Activated naive CD8-positive, alpha-beta T cell treated with anti-CD3 and anti-CD28 coated beads, Interleukin-2, amount 10 ng/mL, durations not matched to agents 7 days and 5 days (primary cell): ENCODE measurements at regions not wholly inside any gene's neighbourhood (a gene's known extent, or its start where the extent isn't known, plus 50 kb on each side); places are given as distances from the start of the nearest gene placed in this dataset.
A peak's percentile ranks its signal among the peaks of the same experiment; 100 is the strongest.
"Not testable (repeated sequence)": the region's sequence is repeated elsewhere in the genome, so short reads cannot be mapped to it uniquely, and the experiment has no call there.

Experiments
- ATAC-seq: fragments of 150-1000 bp; cut with Tn5 transposase; one replicate; pipeline ENCODE4 v1.10.0; 2021; ENCODE audit warnings: low read depth, moderate library complexity
- POLR2A ChIA-PET: fragments of 350-600 bp; sonication (Branson Sonifier 250); formaldehyde crosslinking; loops from one replicate; lab custom pipeline; 2021; ENCODE audit warnings: antibody characterized with exemption; lab: Charles Lee
- DNase-seq: peaks from one replicate; pipeline ENCODE4 v3.0.0; 2021
- H3K27ac Mint-ChIP-seq: one replicate; pipeline ENCODE4 v1.8.0; 2022; ENCODE audit warnings: mild to moderate bottlenecking, mixed read lengths
- H3K27me3 Mint-ChIP-seq: one replicate; pipeline ENCODE4 v1.8.0; 2022; ENCODE audit warnings: mild to moderate bottlenecking, moderate library complexity, mixed read lengths
- H3K36me3 Mint-ChIP-seq: one replicate; pipeline ENCODE4 v1.8.0; 2021; ENCODE audit warnings: mild to moderate bottlenecking, mixed read lengths
- H3K4me1 Mint-ChIP-seq: one replicate; pipeline ENCODE4 v1.8.0; 2021; ENCODE audit warnings: mixed read lengths
- H3K4me3 Mint-ChIP-seq: one replicate; pipeline ENCODE4 v1.8.0; 2022; ENCODE audit warnings: mild to moderate bottlenecking, moderate library complexity, mixed read lengths
- H3K9me3 Mint-ChIP-seq: one replicate; pipeline ENCODE4 v1.8.0; 2021; ENCODE audit warnings: mixed read lengths

DNA sequence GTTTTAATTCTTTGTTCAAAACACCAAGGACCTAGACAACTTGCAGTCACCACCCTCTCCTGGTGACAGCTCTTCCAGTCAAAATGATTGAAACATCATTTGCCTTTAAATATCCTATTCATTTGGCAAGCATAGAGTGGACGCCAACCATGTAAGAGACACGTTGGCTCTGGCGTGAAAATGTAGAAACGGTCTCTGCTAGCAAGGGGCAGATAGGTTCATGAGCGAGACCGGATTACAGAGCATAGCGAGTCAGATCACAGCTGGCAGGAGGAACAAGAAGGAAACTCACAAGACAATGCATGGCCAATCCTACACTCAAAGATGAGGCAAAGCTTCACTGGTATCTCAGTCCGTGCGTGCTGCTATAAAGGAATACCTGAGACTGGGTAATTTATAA, 759.5 kb downstream of the UQCRFS1 start:
- H3K27me3 Mint-ChIP-seq, result no peaks in the 10 kb centered on the region
- POLR2A ChIA-PET, result no interaction called here
- H3K27ac Mint-ChIP-seq, result no peak overlapping the region
- no peaks in the 10 kb centered on the region for H3K9me3 Mint-ChIP-seq
- no peaks in the 10 kb centered on the region for H3K36me3 Mint-ChIP-seq
- DNase-seq (no peak), ATAC-seq (no peak)
- no peaks in the 10 kb centered on the region for H3K4me1 Mint-ChIP-seq
- no peak overlapping the region for H3K4me3 Mint-ChIP-seq

DNA sequence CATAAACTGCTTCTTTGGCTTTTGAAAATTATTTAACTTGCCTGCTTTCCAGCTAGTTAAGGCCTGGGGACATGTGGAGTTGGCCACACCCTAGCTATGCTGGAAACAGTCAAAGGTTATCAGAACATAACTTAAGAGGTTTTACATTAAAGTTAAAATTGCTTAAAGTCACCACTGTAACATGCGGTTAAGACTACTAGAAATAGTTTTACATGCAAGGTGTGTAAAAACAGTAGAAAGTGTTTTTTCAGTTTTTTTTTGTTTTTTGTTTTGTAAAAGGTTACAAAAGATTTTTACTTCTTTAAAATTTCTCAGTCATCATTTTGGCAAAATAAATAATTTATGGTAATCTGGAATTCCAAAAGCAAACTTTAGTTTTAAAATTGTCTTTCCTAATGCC, 763.1 kb downstream of the UQCRFS1 start:
- Mint-ChIP-seq H3K4me1 (no peaks in the 10 kb centered on the region), H3K36me3 (no peaks in the 10 kb centered on the region), H3K9me3 (no peaks in the 10 kb centered on the region), H3K27ac (no peak overlapping the region), H3K4me3 (no peak overlapping the region), H3K27me3 (no peaks in the 10 kb centered on the region)
- DNase-seq (no peak), ATAC-seq (no peak)
- POLR2A ChIA-PET, result no interaction called here

- H3K4me1 Mint-ChIP-seq, result no peaks in the 10 kb centered on the region
- DNase-seq (no peak), ATAC-seq (no peak)
- H3K27me3 Mint-ChIP-seq, result no peaks in the 10 kb centered on the region
- POLR2A ChIA-PET, result no interaction called here
- H3K36me3 Mint-ChIP-seq, result no peaks in the 10 kb centered on the region
- no peak overlapping the region for H3K4me3 Mint-ChIP-seq
- no peaks in the 10 kb centered on the region for H3K9me3 Mint-ChIP-seq
- H3K27ac Mint-ChIP-seq, result no peak overlapping the region
Observed at GRCh38 chr19:28446511-28446910, 766.4 kb downstream of the UQCRFS1 start.

DNA sequence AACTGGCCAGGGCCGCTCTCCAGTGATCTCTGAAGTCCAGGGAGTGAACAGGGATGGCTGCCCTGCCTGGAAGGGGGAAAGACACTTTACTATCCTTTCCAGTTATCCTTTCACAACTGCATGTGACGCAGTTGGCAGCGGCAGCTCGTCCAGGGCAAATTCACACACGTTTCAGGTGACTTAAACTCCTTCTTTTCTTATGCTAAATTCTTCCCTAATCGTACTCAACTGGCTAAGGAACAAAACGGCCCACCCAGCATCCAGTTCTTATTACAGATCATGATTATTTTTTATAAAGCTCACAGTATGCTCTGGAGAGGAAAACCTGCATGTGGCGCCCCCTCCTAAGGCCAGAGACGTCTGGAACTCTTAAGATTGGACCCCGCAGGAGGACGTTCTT, 767.1 kb downstream of the UQCRFS1 start:
- no peaks in the 10 kb centered on the region for H3K36me3 Mint-ChIP-seq
- H3K4me3 Mint-ChIP-seq, result no peak overlapping the region
- POLR2A ChIA-PET, result no interaction called here
- H3K4me1 Mint-ChIP-seq, result no peaks in the 10 kb centered on the region
- DNase-seq, result no peak
- no peaks in the 10 kb centered on the region for H3K27me3 Mint-ChIP-seq
- no peak for ATAC-seq
- peak overlapping the region; percentile 64 for H3K27ac Mint-ChIP-seq
- H3K9me3 Mint-ChIP-seq, result no peaks in the 10 kb centered on the region

GRCh38 chr19:28444362-28444761, 768.6 kb downstream of the UQCRFS1 start:
- Mint-ChIP-seq H3K4me1 (no peaks in the 10 kb centered on the region), H3K4me3 (no peak overlapping the region), H3K27ac (no peak overlapping the region), H3K27me3 (no peaks in the 10 kb centered on the region), H3K9me3 (no peaks in the 10 kb centered on the region), H3K36me3 (no peaks in the 10 kb centered on the region)
- DNase-seq (no peak), ATAC-seq (no peak)
- POLR2A ChIA-PET, result no interaction called here

GRCh38 chr19:28443361-28443760, 769.6 kb downstream of the UQCRFS1 start:
- POLR2A ChIA-PET, result no interaction called here
- DNase-seq (no peak), ATAC-seq (no peak)
- H3K9me3 Mint-ChIP-seq, result no peaks in the 10 kb centered on the region
- H3K4me1 Mint-ChIP-seq, result no peaks in the 10 kb centered on the region
- no peaks in the 10 kb centered on the region for H3K36me3 Mint-ChIP-seq
- no peak overlapping the region for H3K27ac Mint-ChIP-seq
- H3K27me3 Mint-ChIP-seq, result no peaks in the 10 kb centered on the region
- H3K4me3 Mint-ChIP-seq, result no peak overlapping the region

GRCh38 chr19:28437390-28438346, 775.3 kb downstream of the UQCRFS1 start:
- no peaks in the 10 kb centered on the region for H3K36me3 Mint-ChIP-seq
- POLR2A ChIA-PET, result no interaction called here
- no peaks in the 10 kb centered on the region for H3K4me1 Mint-ChIP-seq
- H3K27me3 Mint-ChIP-seq, result no peaks in the 10 kb centered on the region
- DNase-seq (no peak), ATAC-seq (no peak)
- H3K4me3 Mint-ChIP-seq, result no peak overlapping the region
- no peak overlapping the region for H3K27ac Mint-ChIP-seq
- H3K9me3 Mint-ChIP-seq, result peaks cover under 1% of the 10 kb centered on the region

GRCh38 chr19:28436320-28436719, 776.6 kb downstream of the UQCRFS1 start:
- Mint-ChIP-seq H3K4me1 (no peaks in the 10 kb centered on the region), H3K36me3 (no peaks in the 10 kb centered on the region), H3K27ac (no peak overlapping the region), H3K27me3 (no peaks in the 10 kb centered on the region), H3K9me3 (peaks cover 10% of the 10 kb centered on the region), H3K4me3 (no peak overlapping the region)
- ATAC-seq (no peak), DNase-seq (no peak)
- POLR2A ChIA-PET, result no interaction called here

- Mint-ChIP-seq H3K4me3 (no peak overlapping the region), H3K9me3 (peaks cover 10% of the 10 kb centered on the region), H3K4me1 (no peaks in the 10 kb centered on the region), H3K36me3 (no peaks in the 10 kb centered on the region), H3K27me3 (no peaks in the 10 kb centered on the region), H3K27ac (no peak overlapping the region)
- DNase-seq (no peak), ATAC-seq (no peak)
- POLR2A ChIA-PET, result no interaction called here
Observed at GRCh38 chr19:28435551-28436271, 777.2 kb downstream of the UQCRFS1 start.

GRCh38 chr19:28434794-28435193, 778.2 kb downstream of the UQCRFS1 start:
- DNase-seq, H3K4me3 Mint-ChIP-seq, H3K27me3 Mint-ChIP-seq, H3K36me3 Mint-ChIP-seq, H3K4me1 Mint-ChIP-seq, H3K27ac Mint-ChIP-seq, ATAC-seq, POLR2A ChIA-PET: not testable (repeated sequence)
- H3K9me3 Mint-ChIP-seq, result peaks cover 10% of the 10 kb centered on the region

DNA sequence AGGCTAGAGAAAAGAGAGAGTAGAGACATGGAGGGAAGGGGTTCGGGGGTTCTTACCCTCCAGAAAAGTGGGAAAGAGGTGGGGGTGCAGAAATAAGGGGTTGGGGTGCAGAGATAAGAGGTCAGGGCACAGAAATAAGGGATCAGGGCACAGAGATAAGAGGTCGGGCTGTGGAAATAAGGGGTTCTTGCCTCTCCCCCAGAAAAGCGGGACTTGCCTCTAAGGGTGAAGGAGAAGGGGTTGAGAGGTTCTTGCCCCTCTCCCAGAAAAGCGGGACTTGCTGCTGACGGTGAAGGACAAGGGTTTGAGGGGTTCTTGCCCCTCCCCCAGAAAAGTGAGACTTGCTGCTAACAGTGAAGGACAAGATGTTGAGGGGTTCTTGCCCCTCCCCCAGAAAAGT, 778.6 kb downstream of the UQCRFS1 start:
- ATAC-seq, H3K4me3 Mint-ChIP-seq, H3K27ac Mint-ChIP-seq, POLR2A ChIA-PET, H3K27me3 Mint-ChIP-seq, H3K36me3 Mint-ChIP-seq, DNase-seq, H3K4me1 Mint-ChIP-seq: not testable (repeated sequence)
- peaks cover 10% of the 10 kb centered on the region for H3K9me3 Mint-ChIP-seq

- H3K27ac Mint-ChIP-seq, ATAC-seq, H3K4me1 Mint-ChIP-seq, DNase-seq, H3K36me3 Mint-ChIP-seq, H3K27me3 Mint-ChIP-seq, H3K4me3 Mint-ChIP-seq, POLR2A ChIA-PET: not testable (repeated sequence)
- H3K9me3 Mint-ChIP-seq, result peaks cover 10% of the 10 kb centered on the region
Observed at GRCh38 chr19:28433166-28433565, 779.8 kb downstream of the UQCRFS1 start.

GRCh38 chr19:28430214-28430613, 782.7 kb downstream of the UQCRFS1 start:
- ATAC-seq, result no peak
- no peaks in the 10 kb centered on the region for H3K27me3 Mint-ChIP-seq
- H3K36me3 Mint-ChIP-seq, result no peaks in the 10 kb centered on the region
- no peak overlapping the region for H3K4me3 Mint-ChIP-seq
- POLR2A ChIA-PET, result no interaction called here
- no peak overlapping the region for H3K27ac Mint-ChIP-seq
- no peak for DNase-seq
- peaks cover 12% of the 10 kb centered on the region for H3K9me3 Mint-ChIP-seq
- no peaks in the 10 kb centered on the region for H3K4me1 Mint-ChIP-seq

DNA sequence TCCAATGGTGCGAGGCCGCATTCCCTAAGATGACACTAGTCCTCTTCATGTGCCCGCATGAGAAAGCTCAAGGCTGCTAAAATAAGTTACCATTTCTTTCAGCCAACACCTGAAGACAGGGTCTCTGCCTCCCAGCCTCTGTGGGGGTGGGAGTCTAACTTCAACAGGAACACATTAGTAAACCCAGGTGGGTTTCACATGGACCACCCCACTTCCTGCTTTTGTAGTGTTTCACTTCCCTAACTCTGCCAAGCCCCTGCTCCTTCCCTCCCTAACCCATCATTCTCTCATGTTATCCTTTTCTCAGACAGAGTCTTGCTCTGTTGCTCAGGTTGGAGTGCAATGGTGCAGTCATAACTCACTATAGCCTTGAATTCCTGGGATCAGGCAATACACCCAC, 783.6 kb downstream of the UQCRFS1 start:
- POLR2A ChIA-PET, result no interaction called here
- Mint-ChIP-seq H3K27me3 (no peaks in the 10 kb centered on the region), H3K4me3 (no peak overlapping the region), H3K4me1 (no peaks in the 10 kb centered on the region), H3K27ac (no peak overlapping the region), H3K9me3 (peaks cover 12% of the 10 kb centered on the region), H3K36me3 (no peaks in the 10 kb centered on the region)
- ATAC-seq (no peak), DNase-seq (no peak)
